NCI-H2227 treated with DMSO at 0.1 percent for 48 hours (cell line): ENCODE measurements at regions not wholly inside any gene's neighbourhood (a gene's known extent, or its start where the extent isn't known, plus 50 kb on each side); places are given as distances from the start of the nearest gene placed in this dataset.

Experiments used
- DNase-seq: peaks from one replicate; lab custom pipeline; 2025; lab: John Stamatoyannopoulos, UW

- DNase-seq = no peak
Observed at GRCh38 chr13:22095794-22096193, 424.9 kb downstream of the FGF9 start.

- DNase-seq = no peak
Observed at GRCh38 chr13:22099585-22099984, 428.7 kb downstream of the FGF9 start.

DNA sequence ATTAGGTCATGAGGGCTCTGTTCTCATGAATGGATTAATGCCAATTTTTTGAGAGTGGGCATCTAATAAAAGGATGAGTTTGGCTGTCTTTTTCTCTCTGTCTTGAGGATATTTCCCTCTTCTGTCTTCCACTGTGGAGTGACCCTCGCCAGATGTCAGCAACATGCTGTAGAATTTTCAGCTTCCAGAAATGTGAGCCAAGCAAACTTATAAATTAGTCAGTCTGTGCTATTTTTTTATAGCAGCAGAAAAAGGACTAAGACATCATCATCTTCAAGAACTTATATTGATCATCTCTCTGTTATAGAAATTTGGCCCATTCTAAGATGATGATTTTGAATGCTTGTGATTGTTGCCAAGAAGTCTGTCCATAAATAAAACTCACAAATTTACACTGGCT, 431.4 kb downstream of the FGF9 start:
- DNase-seq = no peak

- DNase-seq = no peak
Observed at GRCh38 chr13:22103046-22104027, 432.5 kb downstream of the FGF9 start.

DNA sequence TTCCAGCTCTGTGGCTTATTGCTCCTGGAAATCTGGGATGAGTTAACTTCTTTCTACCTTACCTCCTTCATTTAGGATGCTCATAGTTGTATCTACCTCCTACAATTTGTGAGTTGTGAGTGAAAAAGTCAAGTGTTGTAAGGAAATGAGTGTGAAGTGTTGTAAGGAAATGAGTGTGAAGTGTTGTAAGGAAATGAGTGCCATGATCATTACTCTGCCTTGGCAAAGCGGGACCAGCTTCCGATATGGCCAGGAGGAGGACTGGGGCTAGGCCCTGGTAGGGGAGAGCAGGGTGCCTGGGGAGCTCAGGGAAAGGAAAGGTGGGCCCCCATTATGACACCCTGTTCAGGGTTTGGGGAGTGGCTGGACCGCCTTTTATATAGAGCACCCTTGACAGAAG, 435.2 kb downstream of the FGF9 start:
- DNase-seq = no peak

GRCh38 chr13:22107549-22107948, 436.7 kb downstream of the FGF9 start:
- no peak for DNase-seq

GRCh38 chr13:22108283-22108942, 437.5 kb downstream of the FGF9 start:
- DNase-seq = no peak

DNA sequence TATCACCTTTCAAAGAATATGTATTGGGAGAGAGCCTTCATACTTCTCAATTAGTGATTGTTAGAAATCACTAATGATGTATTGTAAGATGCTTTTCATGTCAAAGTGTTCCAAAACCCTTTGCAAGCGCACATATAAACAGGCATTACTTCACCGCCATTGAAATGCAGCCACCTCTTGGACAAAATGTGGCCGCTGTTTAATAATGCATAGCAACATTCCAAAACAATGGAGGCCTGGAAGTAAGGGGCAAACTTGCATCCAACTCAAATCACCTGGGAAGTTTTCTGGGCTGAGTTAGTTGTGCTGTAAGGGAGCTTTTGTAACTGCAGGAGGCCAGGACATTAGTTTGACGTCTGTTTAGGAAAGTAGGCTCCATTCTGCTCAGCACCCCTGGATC, 438.1 kb downstream of the FGF9 start:
- DNase-seq = no peak

- no peak for DNase-seq
Observed at GRCh38 chr13:22110368-22110767, 439.5 kb downstream of the FGF9 start.

DNA sequence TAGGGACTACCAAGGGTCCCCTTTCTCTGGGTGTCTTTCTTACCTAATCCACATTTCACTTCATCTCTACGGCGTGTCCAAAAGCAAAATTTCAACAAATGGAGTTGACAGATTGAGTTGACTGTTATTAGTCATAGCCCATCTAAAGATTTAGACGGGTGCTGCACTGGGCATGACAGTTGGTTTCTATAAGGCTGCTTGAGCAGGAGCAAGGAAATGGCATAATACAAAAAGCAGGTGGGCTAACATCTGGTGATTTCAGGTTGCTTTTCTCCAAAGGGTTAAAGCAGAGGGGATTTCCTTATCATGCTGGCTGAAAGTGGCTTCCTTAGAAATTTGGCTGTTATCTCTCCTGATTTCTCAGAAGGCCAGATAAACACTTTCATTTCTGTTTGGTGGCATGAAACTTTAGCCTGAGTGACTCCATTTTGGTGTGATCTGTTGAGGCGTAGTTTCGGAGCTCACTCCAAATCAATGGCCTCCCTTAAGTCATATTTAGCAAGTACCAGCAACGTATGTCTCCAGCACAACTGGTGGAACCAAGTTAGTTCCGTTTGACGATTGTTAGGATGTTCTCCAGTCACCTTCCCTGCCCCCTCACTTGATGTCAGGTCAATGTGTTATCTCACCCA, 440.4 kb downstream of the FGF9 start:
- no peak for DNase-seq

DNA sequence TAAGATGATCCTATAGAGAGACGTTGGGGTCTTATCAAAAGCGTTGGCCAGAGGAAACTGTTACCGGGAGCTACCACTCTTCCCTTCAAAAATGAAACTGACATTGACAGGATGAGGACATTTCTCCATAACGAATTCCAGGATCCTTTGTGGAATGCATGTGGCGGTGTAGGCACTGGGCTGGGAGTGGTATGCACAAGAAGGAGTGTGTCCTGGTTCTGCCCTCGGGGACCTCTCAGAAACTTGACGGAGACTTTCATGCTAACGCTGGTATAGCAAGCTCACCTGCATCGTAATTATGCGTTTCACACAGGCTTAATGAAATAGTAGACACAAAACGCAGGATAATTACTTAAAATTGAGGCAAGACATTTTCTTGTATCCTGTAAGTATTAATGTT, 441.1 kb downstream of the FGF9 start:
- DNase-seq = no peak

- no peak for DNase-seq
Observed at GRCh38 chr13:22112956-22113745, 442.3 kb downstream of the FGF9 start.

GRCh38 chr13:22114630-22115311, 443.9 kb downstream of the FGF9 start:
- DNase-seq = no peak

DNA sequence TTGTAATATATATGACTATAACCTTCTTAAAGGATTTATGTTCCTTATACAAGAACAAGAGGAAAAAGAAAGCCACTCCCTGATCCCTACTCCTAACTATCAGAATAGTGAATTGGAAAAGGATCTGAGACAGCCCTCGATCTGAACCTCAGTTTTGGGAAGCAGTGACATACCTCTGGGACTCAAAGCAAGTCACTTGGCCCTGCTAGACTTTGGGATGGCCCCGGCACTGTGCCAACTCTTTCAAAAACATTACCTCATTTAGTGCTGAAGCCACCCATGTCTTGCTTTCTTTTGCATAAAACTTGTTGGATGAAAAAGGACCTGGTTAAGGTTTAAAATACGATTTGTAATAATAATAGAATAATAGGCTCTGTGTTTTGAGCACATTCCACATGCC, 447.3 kb downstream of the FGF9 start:
- no peak for DNase-seq

DNA sequence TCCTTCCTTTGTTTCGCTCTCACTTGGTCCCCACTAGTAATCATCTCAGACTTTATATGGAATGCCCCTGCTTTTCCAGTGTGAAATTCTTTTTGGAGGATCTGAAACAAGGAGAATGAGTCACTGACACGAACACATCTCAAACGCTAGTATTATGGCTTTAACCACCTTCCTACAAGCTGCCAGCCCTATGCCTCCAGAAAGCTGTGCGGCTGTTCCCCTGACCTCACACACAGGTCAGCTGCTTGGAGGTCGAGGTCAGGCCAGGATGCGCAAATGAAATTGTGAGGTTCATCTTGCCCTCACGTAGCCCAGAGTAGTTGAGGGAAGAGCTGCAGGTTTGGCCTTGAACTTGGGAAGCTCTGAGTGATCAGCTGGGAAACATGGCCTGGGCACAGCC, 449.8 kb downstream of the FGF9 start:
- no peak for DNase-seq

DNA sequence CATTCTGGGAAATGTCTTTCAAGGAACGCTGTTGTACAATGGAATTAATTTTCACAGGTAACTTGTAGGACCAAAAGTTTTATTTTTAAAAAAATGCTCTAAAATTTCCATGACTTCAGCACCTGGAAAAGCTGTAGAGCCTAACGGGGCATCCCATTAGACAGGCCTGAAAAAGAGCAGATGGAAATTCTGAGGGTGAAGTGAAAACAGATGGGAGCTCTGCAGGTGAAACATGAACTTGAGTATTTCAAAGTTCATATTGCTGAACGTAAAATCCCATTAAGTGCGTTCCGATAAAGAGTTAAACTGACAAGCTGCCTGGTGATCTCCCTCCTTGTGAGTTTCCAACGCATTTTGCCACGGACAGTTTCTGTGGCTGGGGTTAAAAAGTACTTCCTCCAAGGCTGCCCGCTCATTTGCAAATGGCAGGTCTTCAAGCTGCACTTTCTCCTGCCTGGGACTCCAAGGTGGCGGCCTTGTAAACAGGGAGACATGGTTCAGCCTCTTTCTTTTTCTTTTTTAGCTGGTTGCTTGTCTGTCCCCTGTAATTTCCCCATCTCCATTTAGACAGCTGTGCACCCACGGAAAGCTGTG, 450.4 kb downstream of the FGF9 start:
- no peak for DNase-seq

DNA sequence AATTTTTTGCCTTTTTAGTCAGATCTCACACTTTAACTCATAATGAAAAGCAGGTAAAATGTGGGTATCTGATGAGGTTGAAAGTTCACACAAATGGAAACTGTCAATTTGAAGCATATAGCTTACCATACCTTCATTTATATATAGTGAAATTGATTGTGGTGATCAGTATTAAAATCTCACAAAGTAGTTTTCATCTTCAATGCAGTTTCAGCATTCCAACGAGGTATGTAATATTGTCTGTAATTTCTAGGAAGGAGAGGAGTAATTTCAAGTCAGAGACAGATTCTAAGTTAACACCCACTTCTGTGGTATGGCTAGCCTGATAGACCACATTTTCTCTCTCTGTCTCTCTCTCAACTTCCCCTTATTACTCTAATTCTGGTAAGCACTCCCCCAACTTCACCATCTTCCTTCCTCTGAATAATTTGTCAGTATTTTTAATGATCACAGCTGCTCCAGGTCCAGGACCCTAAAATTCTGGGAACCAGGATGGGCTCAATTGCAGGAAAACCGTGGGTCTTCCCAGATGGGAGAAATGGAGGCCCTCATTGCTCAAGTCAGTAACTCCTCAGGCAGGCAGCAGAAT, 455.7 kb downstream of the FGF9 start:
- no peak for DNase-seq

DNA sequence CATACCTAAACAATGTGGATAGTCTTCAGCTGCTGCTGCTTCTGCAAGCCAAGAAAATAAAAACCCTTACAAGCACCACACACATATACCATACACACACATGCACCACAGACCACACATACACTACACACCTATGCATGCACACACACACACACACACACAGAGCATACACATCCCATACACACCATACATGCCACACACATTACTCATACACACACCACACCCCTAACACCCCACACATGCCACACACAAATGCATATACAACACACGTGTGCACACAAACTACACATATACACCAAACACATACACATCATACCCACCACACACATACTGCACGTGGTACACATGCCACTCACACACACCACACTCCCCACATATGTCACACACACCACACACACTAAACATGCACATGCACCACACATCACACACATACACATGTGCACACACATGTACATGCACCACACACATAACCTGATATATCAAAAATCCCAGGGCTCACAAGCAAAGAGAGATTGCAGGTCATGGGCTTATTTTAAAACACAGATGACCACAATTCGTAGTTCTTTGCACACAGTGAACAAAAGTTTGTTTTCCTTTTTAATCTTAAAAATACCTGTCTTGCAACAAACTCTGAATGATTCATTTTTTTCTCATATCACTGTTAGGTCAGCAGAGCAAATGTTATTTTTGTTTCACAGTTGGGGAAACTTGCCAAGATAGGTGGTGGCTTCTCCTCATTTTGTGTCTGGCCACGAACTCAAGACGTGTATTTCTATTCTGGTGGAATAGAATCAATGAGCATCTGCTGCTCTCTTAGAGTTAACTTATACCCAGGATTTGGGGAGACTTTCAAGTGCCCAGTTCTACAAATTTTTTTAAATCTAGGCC, 456.6 kb downstream of the FGF9 start:
- DNase-seq = no peak
